ENCODE measurements at regions not wholly inside any gene's neighbourhood (a gene's known extent, or its start where the extent isn't known, plus 50 kb on each side); places are given as distances from the start of the nearest gene placed in this dataset.

- Histone ChIP-seq H2BK12ac (ENCODE audit: low read depth, low read length) (peak overlapping the region; percentile 65), H4K91ac (replicated peaks; ENCODE audit: insufficient read length, low read length) (peak overlapping the region; percentile 88), H3K9me3 (ENCODE audit: insufficient read depth in 2 of 2, low read depth in 1 of 2, low read length in 1 of 2) (no peaks in the 10 kb centered on the region), H3K14ac (ENCODE audit: insufficient read length) (no peak overlapping the region), H3K27ac (ENCODE audit: low read depth, low read length) (no peak overlapping the region), H3K56ac (replicated peaks; ENCODE audit: insufficient read length, low read depth, low read length) (no peak overlapping the region), H4K20me1 (replicated peaks in 1 of 2; ENCODE audit: control insufficient read depth in 1 of 2, insufficient read depth in 2 of 2, low read length in 2 of 2) (peaks cover 0 to 4% of the 10 kb centered on the region in 2 experiments), H4K5ac (ENCODE audit: insufficient read length, low read depth, low read length) (no peak overlapping the region), H2BK20ac (ENCODE audit: low read length) (no peak overlapping the region), H3K4me3 (ENCODE audit: extremely low read depth in 1 of 4, insufficient read depth in 2 of 4, low read depth in 3 of 4, low read length in 4 of 4) (no peak overlapping the region), H2BK15ac (ENCODE audit: low read length) (0 out of 2 replicates have a peak overlapping the region, but pooled peaks have one; percentile 48), H4K8ac (ENCODE audit: extremely low read depth, insufficient read depth, low read length) (no peak overlapping the region; the same call in 1 of the 2 replicates), H3K79me1 (ENCODE audit: low read depth, low read length) (no peaks in the 10 kb centered on the region), H2AK5ac (ENCODE audit: low read depth, low read length) (peak overlapping the region; percentile 90; the same call in 1 of the 2 replicates), H3K27me3 (replicated peaks in 1 of 4; ENCODE audit: control insufficient read depth in 3 of 4, extremely low read depth in 1 of 4, insufficient read depth in 3 of 4, low read length in 3 of 4) (peaks cover 0 to 7% (median 0%) of the 10 kb centered on the region in 4 experiments; a peak in 2 of 7 replicates), H2BK5ac (ENCODE audit: low read depth, low read length) (peak overlapping the region; percentile 29; the same call in 1 of the 2 replicates), H3K4me2 (ENCODE audit: insufficient read depth in 1 of 2, low read depth in 2 of 2, low read length in 2 of 2) (peak overlapping the region in 1 of 2 experiments; percentile 31; a peak in 2 of 4 replicates), H2AFZ (ENCODE audit: low read length) (no peak overlapping the region), H3K36me3 (ENCODE audit: control insufficient read depth in 2 of 4, insufficient read depth in 4 of 4, low read length in 3 of 4) (no peaks in the 10 kb centered on the region; a peak in 1 of 8 replicates), H2BK120ac (replicated peaks; ENCODE audit: low read depth, low read length) (peak overlapping the region; percentile 16), H3K9ac (replicated peaks in 1 of 4; ENCODE audit: extremely low read depth in 1 of 4, low read depth in 3 of 4, low read length in 3 of 4) (no peak overlapping the region), H3K4me1 (replicated peaks in 1 of 4; ENCODE audit: control insufficient read depth in 3 of 4, insufficient read depth in 4 of 4, low read length in 3 of 4) (peaks cover 6 to 29% (median 16%) of the 10 kb centered on the region in 4 experiments; a peak in 6 of 7 replicates), H3K79me2 (ENCODE audit: control insufficient read depth in 1 of 2, insufficient read depth in 2 of 2, low read length in 2 of 2) (no peaks in the 10 kb centered on the region; a peak in 1 of 4 replicates), H3K4ac (replicated peaks; ENCODE audit: insufficient read length, low read depth, low read length) (peak overlapping the region; percentile 98), H3K23me2 (ENCODE audit: low read depth, low read length) (peaks cover 5% of the 10 kb centered on the region), H3K18ac (ENCODE audit: extremely low read depth, low read length) (peak overlapping the region; percentile 12; the same call in 1 of the 2 replicates), H3K23ac (ENCODE audit: insufficient read length) (no peak overlapping the region)
- peak in 1 of 2 experiments; percentile 51 for DNase-seq (ENCODE audit: low read depth in 1 of 2, low spot score in 2 of 2)
- POLR2A ChIA-PET (ENCODE audit: partially characterized antibody) = no interaction called here
- CTCF ChIA-PET (ENCODE audit: partially characterized antibody) = no interaction called here
- no peak for FAIRE-seq
- 82% methylated on average over 11 of the region's 13 CpGs; no CpG with 5 or more reads in 1 of the 2 experiments for WGBS, 2 experiments (ENCODE audit: extremely low coverage in 1 of 2, insufficient coverage in 1 of 2, insufficient read length in 1 of 2, insufficient replicate concordance in 2 of 2, low coverage in 1 of 2, low lambda C conversion rate in 2 of 2, missing lambda C conversion rate in 1 of 2)
- TF ChIP-seq ATF3 (IDR thresholded peaks at IDR 0.05; ENCODE audit: insufficient read depth, low read depth, low read length) (no peak), GABPA (IDR thresholded peaks at IDR 0.05; ENCODE audit: borderline replicate concordance, insufficient read depth, low read length) (no peak), MAX (IDR thresholded peaks at IDR 0.05) (no peak), MAFK (IDR thresholded peaks at IDR 0.05; ENCODE audit: low read depth, low read length) (no peak), CEBPB (IDR thresholded peaks at IDR 0.05; ENCODE audit: low read depth, low read length) (no peak), E2F6 (IDR thresholded peaks at IDR 0.05) (no peak), POLR2A (IDR thresholded peaks at IDR 0.05; ENCODE audit: control extremely low read depth in 1 of 2, low read depth in 2 of 2, low read length in 2 of 2) (no peak), SP4 (IDR thresholded peaks at IDR 0.05; ENCODE audit: low read length) (no peak), SP1 (IDR thresholded peaks at IDR 0.05; ENCODE audit: low read depth, low read length) (no peak), CTBP2 (IDR thresholded peaks at IDR 0.05; ENCODE audit: borderline replicate concordance, insufficient read depth, insufficient read length, low read length) (no peak), HDAC6 (IDR thresholded peaks at IDR 0.05; ENCODE audit: low read depth, low read length) (no peak)
Observed at GRCh38 chr22:27312966-27313855, 488.3 kb downstream of the MN1 start.

Measured in H1 (cell line).